Neural progenitor cell (in vitro differentiated cells): ENCODE measurements at regions not wholly inside any gene's neighbourhood (a gene's known extent, or its start where the extent isn't known, plus 50 kb on each side); places are given as distances from the start of the nearest gene placed in this dataset.

Experiments
- DNase-seq: peaks from one replicate; pipeline ENCODE4 v3.0.0-alpha.2; 2016; ENCODE audit warnings: low spot score
- H2AFZ ChIP-seq: fragments of 200-600 bp; sonication (generic); replicated peaks from 2 replicates; pipeline ENCODE4 v1.6.1; 2016; ENCODE audit warnings: antibody characterized with exemption
- H3F3A ChIP-seq: fragments of 200-600 bp; sonication (generic); 2 replicates; pipeline ENCODE4 v1.6.1; 2016; ENCODE audit warnings: antibody characterized with exemption, low read depth
- H3K27ac ChIP-seq: fragments of 200-600 bp; sonication (generic); 2 replicates; pipeline ENCODE4 v1.5.1; 2016; ENCODE audit warnings: mild to moderate bottlenecking
- H3K27me3 ChIP-seq: fragments of 200-600 bp; sonication (generic); 2 replicates; pipeline ENCODE4 v1.6.1; 2016; ENCODE audit warnings: mild to moderate bottlenecking, moderate library complexity
- H3K36me3 ChIP-seq: fragments of 200-600 bp; sonication (generic); 2 replicates; pipeline ENCODE4 v1.5.1; 2016
- H3K4me1 ChIP-seq: fragments of 200-600 bp; sonication (generic); 2 replicates; pipeline ENCODE4 v1.6.1; 2016; ENCODE audit warnings: mixed run types
- H3K4me2 ChIP-seq: fragments of 200-600 bp; sonication (generic); 2 replicates; pipeline ENCODE4 v1.6.1; 2016
- H3K4me3 ChIP-seq: fragments of 200-600 bp; sonication (generic); 2 replicates; pipeline ENCODE4 v1.5.1; 2016
- H3K79me2 ChIP-seq: fragments of 200-600 bp; sonication (generic); 2 replicates; pipeline ENCODE4 v1.6.1; 2016; ENCODE audit warnings: low read depth
- H3K9ac ChIP-seq: fragments of 200-600 bp; sonication (generic); 2 replicates; pipeline ENCODE4 v1.6.1; 2016
- H3K9me3 ChIP-seq: fragments of 200-600 bp; sonication (generic); 2 replicates; pipeline ENCODE4 v1.5.1; 2016; ENCODE audit warnings: low read depth
- H4K20me1 ChIP-seq: fragments of 200-600 bp; sonication (generic); 2 replicates; pipeline ENCODE4 v1.6.1; 2016; ENCODE audit warnings: low read depth
- H3K27ac Mint-ChIP-seq: 3 replicates; pipeline ENCODE4 v1.8.0; 2021; ENCODE audit warnings: mixed read lengths
- H3K27me3 Mint-ChIP-seq: 2 replicates; pipeline ENCODE4 v1.8.0; 2022; ENCODE audit warnings: low read depth, mild to moderate bottlenecking, inconsistent platforms, moderate library complexity, mixed read lengths; ENCODE audit not compliant: insufficient read depth
- H3K36me3 Mint-ChIP-seq: 3 replicates; pipeline ENCODE4 v1.8.0; 2021; ENCODE audit warnings: mixed read lengths
- H3K4me1 Mint-ChIP-seq: 3 replicates; pipeline ENCODE4 v1.8.0; 2021; ENCODE audit warnings: mixed read lengths
- H3K4me3 Mint-ChIP-seq: 3 replicates; pipeline ENCODE4 v1.8.0; 2021; ENCODE audit warnings: mild to moderate bottlenecking, moderate library complexity, mixed read lengths
- H3K9me3 Mint-ChIP-seq: 3 replicates; pipeline ENCODE4 v1.8.0; 2020; ENCODE audit warnings: mixed read lengths
- EZH2 ChIP-seq: fragments of 200-600 bp; sonication (generic); IDR thresholded peaks from 2 replicates; pipeline ENCODE4 v1.6.1; 2017; ENCODE audit warnings: antibody characterized with exemption, mild to moderate bottlenecking, moderate library complexity
- EZH2phosphoT487 ChIP-seq: fragments of 200-600 bp; sonication (generic); IDR thresholded peaks from 2 replicates; pipeline ENCODE4 v1.6.1; 2017; ENCODE audit warnings: antibody characterized with exemption
- TF ChIP-seq, protein P1 (sequence below): fragments of 200-600 bp; sonication (generic); IDR thresholded peaks from 2 replicates; pipeline ENCODE4 v1.5.1; 2017; ENCODE audit warnings: antibody characterized with exemption, mild to moderate bottlenecking

DNA sequence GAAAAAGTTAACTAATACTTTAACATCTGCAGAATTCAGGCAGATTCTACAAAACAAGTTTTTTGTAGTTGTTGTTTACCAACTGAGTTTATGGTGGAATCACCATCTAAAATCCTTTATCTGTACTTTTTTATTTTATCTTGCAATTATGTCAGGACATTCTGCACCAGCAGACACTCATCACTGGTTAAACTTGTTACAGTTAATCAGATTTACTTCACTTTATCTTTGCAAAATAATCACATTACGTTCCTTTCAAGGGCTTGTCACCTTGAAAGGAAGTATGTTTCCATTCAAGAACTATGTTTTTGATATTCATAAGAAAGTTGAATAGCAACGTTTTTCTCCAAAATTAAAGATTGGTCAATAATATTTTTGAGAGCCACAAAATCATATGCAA is 796.6 kb upstream of the ROBO1 start:
- H3K27me3 Mint-ChIP-seq, result no peaks in the 10 kb centered on the region
- H3K9me3 ChIP-seq, result no peaks in the 10 kb centered on the region
- no peaks in the 10 kb centered on the region for H3K27me3 ChIP-seq

DNA sequence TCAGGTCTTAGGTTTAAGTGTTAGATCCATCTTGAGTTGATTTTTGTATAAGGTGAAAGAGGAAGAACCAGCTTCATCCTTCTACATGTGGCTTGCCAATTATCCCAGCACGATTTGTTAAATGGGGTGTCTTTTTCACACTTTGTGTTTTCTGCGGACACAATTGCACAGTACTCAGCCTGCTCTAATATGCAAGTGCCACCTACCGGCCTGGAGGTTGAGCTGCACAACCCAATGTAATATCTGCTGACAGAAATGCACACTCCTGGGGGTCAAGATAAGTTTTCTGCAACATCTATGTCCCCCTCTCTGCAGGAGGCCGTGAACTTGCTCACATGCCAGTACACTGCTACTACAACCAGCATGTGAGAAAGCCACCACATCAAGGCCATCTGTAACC is 791.9 kb upstream of the ROBO1 start:
- H3K4me2 ChIP-seq, result no peak overlapping the region
- TF ChIP-seq, protein P1, sequence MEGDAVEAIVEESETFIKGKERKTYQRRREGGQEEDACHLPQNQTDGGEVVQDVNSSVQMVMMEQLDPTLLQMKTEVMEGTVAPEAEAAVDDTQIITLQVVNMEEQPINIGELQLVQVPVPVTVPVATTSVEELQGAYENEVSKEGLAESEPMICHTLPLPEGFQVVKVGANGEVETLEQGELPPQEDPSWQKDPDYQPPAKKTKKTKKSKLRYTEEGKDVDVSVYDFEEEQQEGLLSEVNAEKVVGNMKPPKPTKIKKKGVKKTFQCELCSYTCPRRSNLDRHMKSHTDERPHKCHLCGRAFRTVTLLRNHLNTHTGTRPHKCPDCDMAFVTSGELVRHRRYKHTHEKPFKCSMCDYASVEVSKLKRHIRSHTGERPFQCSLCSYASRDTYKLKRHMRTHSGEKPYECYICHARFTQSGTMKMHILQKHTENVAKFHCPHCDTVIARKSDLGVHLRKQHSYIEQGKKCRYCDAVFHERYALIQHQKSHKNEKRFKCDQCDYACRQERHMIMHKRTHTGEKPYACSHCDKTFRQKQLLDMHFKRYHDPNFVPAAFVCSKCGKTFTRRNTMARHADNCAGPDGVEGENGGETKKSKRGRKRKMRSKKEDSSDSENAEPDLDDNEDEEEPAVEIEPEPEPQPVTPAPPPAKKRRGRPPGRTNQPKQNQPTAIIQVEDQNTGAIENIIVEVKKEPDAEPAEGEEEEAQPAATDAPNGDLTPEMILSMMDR, result no peak
- no peak for TF ChIP-seq EZH2phosphoT487
- no peak for TF ChIP-seq EZH2
- H3F3A ChIP-seq, result no peaks in the 10 kb centered on the region
- Mint-ChIP-seq H3K27ac (no peak overlapping the region), H3K27me3 (no peaks in the 10 kb centered on the region), H3K4me1 (no peaks in the 10 kb centered on the region), H3K4me3 (no peak overlapping the region), H3K9me3 (peaks cover 2% of the 10 kb centered on the region), H3K36me3 (no peaks in the 10 kb centered on the region)
- H4K20me1 ChIP-seq, result no peaks in the 10 kb centered on the region
- no peak overlapping the region for H3K4me3 ChIP-seq
- no peaks in the 10 kb centered on the region for H3K27me3 ChIP-seq
- H3K79me2 ChIP-seq, result no peaks in the 10 kb centered on the region
- no peaks in the 10 kb centered on the region for H3K9me3 ChIP-seq
- H3K4me1 ChIP-seq, result no peaks in the 10 kb centered on the region
- no peaks in the 10 kb centered on the region for H3K36me3 ChIP-seq
- no peak for DNase-seq
- H3K27ac ChIP-seq, result no peak overlapping the region
- no peak overlapping the region for H3K9ac ChIP-seq
- no peak overlapping the region for H2AFZ ChIP-seq

More for the DNA sequence above, 796.6 kb upstream of the ROBO1 start:
- TF ChIP-seq EZH2phosphoT487 (no peak), EZH2 (no peak)
- TF ChIP-seq, protein P1, result no peak
- Histone ChIP-seq H3K9ac (no peak overlapping the region), H3F3A (no peaks in the 10 kb centered on the region), H3K79me2 (no peaks in the 10 kb centered on the region), H2AFZ (no peak overlapping the region), H3K4me1 (no peaks in the 10 kb centered on the region), H4K20me1 (no peaks in the 10 kb centered on the region), H3K4me3 (no peak overlapping the region), H3K27ac (no peak overlapping the region), H3K36me3 (no peaks in the 10 kb centered on the region), H3K4me2 (no peak overlapping the region)
- no peak overlapping the region for H3K27ac Mint-ChIP-seq
- no peaks in the 10 kb centered on the region for H3K4me1 Mint-ChIP-seq
- DNase-seq, result no peak
- H3K36me3 Mint-ChIP-seq, result no peaks in the 10 kb centered on the region
- no peak overlapping the region for H3K4me3 Mint-ChIP-seq
- peaks cover 2% of the 10 kb centered on the region for H3K9me3 Mint-ChIP-seq

DNA sequence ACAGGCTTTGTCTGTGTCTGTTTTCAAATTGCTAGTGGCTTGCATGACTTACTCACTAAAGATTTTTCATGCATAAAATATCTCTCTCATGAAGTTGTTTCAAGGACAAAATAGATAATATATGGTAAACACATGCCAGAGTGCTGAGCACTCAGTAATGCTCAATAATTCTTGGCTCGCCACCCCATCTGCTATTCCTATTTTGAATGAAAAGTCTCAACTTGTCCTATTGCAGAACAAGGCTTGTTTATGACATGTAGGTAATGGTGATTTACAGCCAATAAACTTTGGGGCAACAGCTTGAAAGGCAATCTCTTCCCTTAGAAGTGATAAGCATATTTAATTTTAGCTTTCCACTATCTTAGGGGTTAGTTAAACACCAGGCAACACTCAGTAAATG is 789.0 kb upstream of the ROBO1 start:
- no peak overlapping the region for H2AFZ ChIP-seq
- DNase-seq, result no peak
- TF ChIP-seq EZH2phosphoT487, result no peak
- TF ChIP-seq, protein P1, result no peak
- TF ChIP-seq EZH2, result no peak
- H3K4me2 ChIP-seq, result no peak overlapping the region
- no peaks in the 10 kb centered on the region for H3K36me3 ChIP-seq
- H3F3A ChIP-seq, result no peaks in the 10 kb centered on the region
- Mint-ChIP-seq H3K4me3 (no peak overlapping the region), H3K9me3 (peaks cover 2% of the 10 kb centered on the region), H3K4me1 (no peaks in the 10 kb centered on the region), H3K27me3 (no peaks in the 10 kb centered on the region), H3K36me3 (no peaks in the 10 kb centered on the region), H3K27ac (no peak overlapping the region)
- H3K9ac ChIP-seq, result no peak overlapping the region
- no peaks in the 10 kb centered on the region for H3K27me3 ChIP-seq
- H3K79me2 ChIP-seq, result no peaks in the 10 kb centered on the region
- H3K4me3 ChIP-seq, result no peak overlapping the region
- no peaks in the 10 kb centered on the region for H3K9me3 ChIP-seq
- no peaks in the 10 kb centered on the region for H4K20me1 ChIP-seq
- no peak overlapping the region for H3K27ac ChIP-seq
- H3K4me1 ChIP-seq, result no peaks in the 10 kb centered on the region

DNA sequence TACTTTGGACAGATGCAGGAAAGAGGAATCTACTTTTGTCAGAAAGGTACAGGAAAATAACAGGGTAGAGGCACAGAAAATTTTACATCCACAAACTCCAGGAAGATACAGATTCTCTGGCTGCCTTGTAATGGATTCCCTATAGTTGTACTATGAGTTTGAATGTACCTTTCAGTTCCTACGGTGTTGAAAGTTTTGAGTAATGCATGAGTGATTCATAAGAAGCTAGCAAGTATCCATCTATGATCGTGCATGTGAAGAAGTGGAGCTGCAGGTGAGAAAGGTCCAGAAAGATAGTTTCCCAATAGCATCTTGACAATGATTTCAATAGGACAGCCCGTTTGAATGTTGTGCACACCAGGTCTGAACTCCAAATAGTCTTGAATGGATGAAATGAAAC is 786.5 kb upstream of the ROBO1 start:
- H3K36me3 Mint-ChIP-seq, result no peaks in the 10 kb centered on the region
- no peak overlapping the region for H3K4me2 ChIP-seq
- no peaks in the 10 kb centered on the region for H3K4me1 Mint-ChIP-seq
- no peak overlapping the region for H3K4me3 Mint-ChIP-seq
- DNase-seq, result no peak
- no peaks in the 10 kb centered on the region for H3K9me3 Mint-ChIP-seq
- H3K36me3 ChIP-seq, result no peaks in the 10 kb centered on the region
- H3K27ac ChIP-seq, result no peak overlapping the region
- H2AFZ ChIP-seq, result no peak overlapping the region
- no peaks in the 10 kb centered on the region for H3K79me2 ChIP-seq
- no peak overlapping the region for H3K4me3 ChIP-seq
- no peak for TF ChIP-seq EZH2
- TF ChIP-seq, protein P1, result no peak
- no peak for TF ChIP-seq EZH2phosphoT487
- H3K9me3 ChIP-seq, result no peaks in the 10 kb centered on the region
- no peaks in the 10 kb centered on the region for H3K27me3 ChIP-seq
- H3K9ac ChIP-seq, result no peak overlapping the region
- no peaks in the 10 kb centered on the region for H4K20me1 ChIP-seq
- H3K4me1 ChIP-seq, result no peaks in the 10 kb centered on the region
- H3K27me3 Mint-ChIP-seq, result no peaks in the 10 kb centered on the region
- no peak overlapping the region for H3K27ac Mint-ChIP-seq
- H3F3A ChIP-seq, result no peaks in the 10 kb centered on the region
